Activated naive CD4-positive, alpha-beta T cell treated with Interleukin-2 at 50 U/mL for 16 hours (primary cell): ENCODE measurements at regions not wholly inside any gene's neighbourhood (a gene's known extent, or its start where the extent isn't known, plus 50 kb on each side); places are given as distances from the start of the nearest gene placed in this dataset.

Source experiments
- DNase-seq: peaks from one replicate; pipeline ENCODE4 v3.0.0-alpha.2; 2020

GRCh38 chr7:35384761-35385700 lies 131.1 kb upstream of the TBX20 start:
- no peak for DNase-seq

- no peak for DNase-seq
These were observed 126.9 kb upstream of the TBX20 start for GRCh38 chr7:35380739-35381224.

GRCh38 chr7:35379481-35379880 lies 125.6 kb upstream of the TBX20 start:
- DNase-seq = no peak

GRCh38 chr7:35375516-35375915 lies 121.6 kb upstream of the TBX20 start:
- no peak for DNase-seq

- DNase-seq = no peak
These were observed 121.0 kb upstream of the TBX20 start for GRCh38 chr7:35374858-35375257.

GRCh38 chr7:35371221-35371620 lies 117.3 kb upstream of the TBX20 start:
- no peak for DNase-seq

GRCh38 chr7:35370687-35371086 lies 116.8 kb upstream of the TBX20 start:
- no peak for DNase-seq

GRCh38 chr7:35366167-35367155 lies 112.6 kb upstream of the TBX20 start:
- no peak for DNase-seq

GRCh38 chr7:35365523-35365922 lies 111.6 kb upstream of the TBX20 start:
- DNase-seq = no peak

GRCh38 chr7:35362341-35362740 lies 108.4 kb upstream of the TBX20 start:
- DNase-seq = no peak

GRCh38 chr7:35359423-35359822 lies 105.5 kb upstream of the TBX20 start:
- DNase-seq = no peak

- DNase-seq = no peak
These were observed 102.6 kb upstream of the TBX20 start for GRCh38 chr7:35356495-35356894.

- no peak for DNase-seq
These were observed 102.0 kb upstream of the TBX20 start for GRCh38 chr7:35355911-35356310.

- DNase-seq = no peak
These were observed 101.3 kb upstream of the TBX20 start for GRCh38 chr7:35355199-35355598.

GRCh38 chr7:35353481-35353880 lies 99.6 kb upstream of the TBX20 start:
- no peak for DNase-seq

- DNase-seq = no peak
These were observed 97.6 kb upstream of the TBX20 start for GRCh38 chr7:35351466-35351865.

GRCh38 chr7:35348611-35349400 lies 94.9 kb upstream of the TBX20 start:
- DNase-seq = no peak

GRCh38 chr7:35342786-35343185 lies 88.9 kb upstream of the TBX20 start:
- DNase-seq = no peak

GRCh38 chr7:35339811-35340210 lies 85.9 kb upstream of the TBX20 start:
- no peak for DNase-seq

- no peak for DNase-seq
These were observed 82.5 kb upstream of the TBX20 start for GRCh38 chr7:35336444-35336843.

- no peak for DNase-seq
These were observed 80.6 kb upstream of the TBX20 start for GRCh38 chr7:35334506-35334905.

- no peak for DNase-seq
These were observed 79.4 kb upstream of the TBX20 start for GRCh38 chr7:35333265-35333664.
